ENCODE measurements at regions not wholly inside any gene's neighbourhood (a gene's known extent, or its start where the extent isn't known, plus 50 kb on each side); places are given as distances from the start of the nearest gene placed in this dataset.

GRCh38 chr9:85115473-85115872 lies 445.9 kb downstream of the NTRK2 start:
- no peaks in the 10 kb centered on the region for H3K36me3 ChIP-seq (ENCODE audit: low read length)
- H4K20me1 ChIP-seq (ENCODE audit: low read depth, low read length): no peaks in the 10 kb centered on the region
- no peaks in the 10 kb centered on the region for H3K9me3 ChIP-seq (ENCODE audit: insufficient read depth, low read length)
- H3K79me2 ChIP-seq (ENCODE audit: insufficient read depth, low read length): no peaks in the 10 kb centered on the region
- TF ChIP-seq EZH2phosphoT487 (conservative IDR thresholded peaks at IDR 0.05; ENCODE audit: low read length) (no peak), CTCF (IDR thresholded peaks at IDR 0.05; ENCODE audit: insufficient read depth, low read length, poor library complexity, severe bottlenecking) (no peak)
- no peaks in the 10 kb centered on the region for H3K27me3 ChIP-seq (ENCODE audit: low read length)
- no peak overlapping the region for H3K9ac ChIP-seq (ENCODE audit: low read length)
- no peaks in the 10 kb centered on the region for H3F3A ChIP-seq (ENCODE audit: insufficient read depth)
- H3K4me2 ChIP-seq (ENCODE audit: low read depth, low read length, poor library complexity, severe bottlenecking): no peak overlapping the region
- H3K27ac ChIP-seq (ENCODE audit: low read depth, low read length): no peak overlapping the region
- H3K4me3 ChIP-seq (ENCODE audit: insufficient read depth, low read length, poor library complexity, severe bottlenecking): no peak overlapping the region
- no peaks in the 10 kb centered on the region for H3K9me2 ChIP-seq (replicated peaks; ENCODE audit: insufficient read depth, low read length)
- no peak overlapping the region for H2AFZ ChIP-seq (ENCODE audit: low read depth, low read length, severe bottlenecking)

- no peaks in the 10 kb centered on the region for H3K79me2 ChIP-seq (ENCODE audit: insufficient read depth, low read length)
- no peak overlapping the region for H3K4me3 ChIP-seq (ENCODE audit: insufficient read depth, low read length, poor library complexity, severe bottlenecking)
- H3K27ac ChIP-seq (ENCODE audit: low read depth, low read length): no peak overlapping the region
- H3K9me3 ChIP-seq (ENCODE audit: insufficient read depth, low read length): no peaks in the 10 kb centered on the region
- H2AFZ ChIP-seq (ENCODE audit: low read depth, low read length, severe bottlenecking): no peak overlapping the region
- no peaks in the 10 kb centered on the region for H3K27me3 ChIP-seq (ENCODE audit: low read length)
- H3K9me2 ChIP-seq (replicated peaks; ENCODE audit: insufficient read depth, low read length): no peaks in the 10 kb centered on the region
- no peaks in the 10 kb centered on the region for H3K36me3 ChIP-seq (ENCODE audit: low read length)
- no peaks in the 10 kb centered on the region for H4K20me1 ChIP-seq (ENCODE audit: low read depth, low read length)
- H3F3A ChIP-seq (ENCODE audit: insufficient read depth): no peaks in the 10 kb centered on the region
- no peak overlapping the region for H3K4me2 ChIP-seq (ENCODE audit: low read depth, low read length, poor library complexity, severe bottlenecking)
- TF ChIP-seq CTCF (IDR thresholded peaks at IDR 0.05; ENCODE audit: insufficient read depth, low read length, poor library complexity, severe bottlenecking): no peak
- no peak for TF ChIP-seq EZH2phosphoT487 (conservative IDR thresholded peaks at IDR 0.05; ENCODE audit: low read length)
- no peak overlapping the region for H3K9ac ChIP-seq (ENCODE audit: low read length)
Observed at GRCh38 chr9:85114799-85115198, 445.3 kb downstream of the NTRK2 start.

GRCh38 chr9:85112933-85113418 lies 443.4 kb downstream of the NTRK2 start:
- Histone ChIP-seq H3K36me3 (ENCODE audit: low read length) (no peaks in the 10 kb centered on the region), H3K4me2 (ENCODE audit: low read depth, low read length, poor library complexity, severe bottlenecking) (no peak overlapping the region), H3K9me2 (replicated peaks; ENCODE audit: insufficient read depth, low read length) (no peaks in the 10 kb centered on the region), H4K20me1 (ENCODE audit: low read depth, low read length) (no peaks in the 10 kb centered on the region), H3K9ac (ENCODE audit: low read length) (no peak overlapping the region), H3F3A (ENCODE audit: insufficient read depth) (no peaks in the 10 kb centered on the region), H3K27me3 (ENCODE audit: low read length) (no peaks in the 10 kb centered on the region), H3K27ac (ENCODE audit: low read depth, low read length) (no peak overlapping the region), H3K9me3 (ENCODE audit: insufficient read depth, low read length) (no peaks in the 10 kb centered on the region), H3K79me2 (ENCODE audit: insufficient read depth, low read length) (no peaks in the 10 kb centered on the region), H3K4me3 (ENCODE audit: insufficient read depth, low read length, poor library complexity, severe bottlenecking) (no peak overlapping the region), H2AFZ (ENCODE audit: low read depth, low read length, severe bottlenecking) (no peak overlapping the region)
- TF ChIP-seq EZH2phosphoT487 (conservative IDR thresholded peaks at IDR 0.05; ENCODE audit: low read length) (no peak), CTCF (IDR thresholded peaks at IDR 0.05; ENCODE audit: insufficient read depth, low read length, poor library complexity, severe bottlenecking) (no peak)
